Left ventricle myocardium inferior (tissue), 1 donor: ENCODE measurements at regions not wholly inside any gene's neighbourhood (a gene's known extent, or its start where the extent isn't known, plus 50 kb on each side); places are given as distances from the start of the nearest gene placed in this dataset.

Experiments used
- DNase-seq: peaks from one replicate; pipeline ENCODE4 v3.0.0-alpha.2; 2020
- H3K27ac ChIP-seq: fragments of 200-600 bp; replicated peaks from 2 replicates; pipeline ENCODE4 v1.8.0; 2021
- H3K27me3 ChIP-seq: fragments of 200-600 bp; 2 replicates; pipeline ENCODE4 v1.8.0; 2021; ENCODE audit warnings: low read depth
- H3K36me3 ChIP-seq: fragments of 200-600 bp; 2 replicates; pipeline ENCODE4 v1.8.0; 2021
- H3K4me1 ChIP-seq: fragments of 200-600 bp; 2 replicates; pipeline ENCODE4 v1.8.0; 2021
- H3K4me3 ChIP-seq: fragments of 200-600 bp; 2 replicates; pipeline ENCODE4 v1.8.0; 2021; ENCODE audit warnings: mild to moderate bottlenecking, moderate library complexity
- H3K9me3 ChIP-seq: fragments of 200-600 bp; replicated peaks from 2 replicates; pipeline ENCODE4 v1.8.0; 2021
- CTCF ChIP-seq: fragments of 200-600 bp; IDR thresholded peaks from 2 replicates; pipeline ENCODE4 v1.8.0; 2021; ENCODE audit warnings: antibody characterized with exemption, mild to moderate bottlenecking, borderline replicate concordance
- intact Hi-C: fragments of 100-400 bp; cut with micrococcal nuclease; formaldehyde crosslinking; loops from one replicate; pipeline ENCODE4 v1.11.0; 2022
- donor health status: DM: no; HTN: yes; CAD: no; lungs with severe emphysema.

- no peaks in the 10 kb centered on the region for H3K4me1 ChIP-seq
- intact Hi-C loops: no loop called here
- H3K27ac ChIP-seq: no peak overlapping the region
- TF ChIP-seq CTCF: no peak
- peaks cover 20% of the 10 kb centered on the region for H3K27me3 ChIP-seq
- no peaks in the 10 kb centered on the region for H3K36me3 ChIP-seq
- DNase-seq: no peak
- no peak overlapping the region for H3K4me3 ChIP-seq
- no peaks in the 10 kb centered on the region for H3K9me3 ChIP-seq
Observed at GRCh38 chr9:119765632-119766175, 396.5 kb upstream of the BRINP1 start.

- H3K4me3 ChIP-seq: no peak overlapping the region
- H3K27ac ChIP-seq: no peak overlapping the region
- DNase-seq: no peak
- H3K36me3 ChIP-seq: no peaks in the 10 kb centered on the region
- intact Hi-C loops: no loop called here
- H3K9me3 ChIP-seq: no peaks in the 10 kb centered on the region
- H3K27me3 ChIP-seq: peaks cover 33% of the 10 kb centered on the region
- H3K4me1 ChIP-seq: no peaks in the 10 kb centered on the region
- no peak for TF ChIP-seq CTCF
Observed at GRCh38 chr9:119763260-119763659, 394.0 kb upstream of the BRINP1 start.

- Histone ChIP-seq H3K27me3 (peaks cover 35% of the 10 kb centered on the region), H3K4me1 (no peaks in the 10 kb centered on the region), H3K4me3 (no peak overlapping the region), H3K36me3 (no peaks in the 10 kb centered on the region), H3K27ac (no peak overlapping the region), H3K9me3 (no peaks in the 10 kb centered on the region)
- TF ChIP-seq CTCF: no peak
- intact Hi-C loops: no loop called here
- DNase-seq: no peak
Observed at GRCh38 chr9:119761812-119762211, 392.6 kb upstream of the BRINP1 start.

- Histone ChIP-seq H3K9me3 (no peaks in the 10 kb centered on the region), H3K36me3 (no peaks in the 10 kb centered on the region), H3K4me3 (no peak overlapping the region), H3K27me3 (peaks cover 35% of the 10 kb centered on the region), H3K27ac (no peak overlapping the region), H3K4me1 (no peaks in the 10 kb centered on the region)
- TF ChIP-seq CTCF: no peak
- intact Hi-C loops: no loop called here
- DNase-seq: no peak
Observed at GRCh38 chr9:119758990-119759389, 389.8 kb upstream of the BRINP1 start.

GRCh38 chr9:119758241-119758640 is 389.0 kb upstream of the BRINP1 start:
- Histone ChIP-seq H3K4me1 (no peaks in the 10 kb centered on the region), H3K27ac (no peak overlapping the region), H3K36me3 (no peaks in the 10 kb centered on the region), H3K27me3 (peaks cover 35% of the 10 kb centered on the region), H3K9me3 (no peaks in the 10 kb centered on the region), H3K4me3 (no peak overlapping the region)
- intact Hi-C loops: no loop called here
- TF ChIP-seq CTCF: no peak
- DNase-seq: no peak
